Stimulated activated naive CD8-positive, alpha-beta T cell treated with anti-CD3 and anti-CD28 coated beads, Interleukin-15, Interleukin-2, amounts not matched to agents 100 ng/mL and 50 ng/mL, for 24 hours (primary cell): ENCODE measurements at regions not wholly inside any gene's neighbourhood (a gene's known extent, or its start where the extent isn't known, plus 50 kb on each side); places are given as distances from the start of the nearest gene placed in this dataset.

ENCODE experiments used
- H3K27ac Mint-ChIP-seq: one replicate; pipeline ENCODE4 v1.8.0; 2021; ENCODE audit warnings: mild to moderate bottlenecking, mixed read lengths
- H3K27me3 Mint-ChIP-seq: one replicate; pipeline ENCODE4 v1.8.0; 2021; ENCODE audit warnings: mixed read lengths
- H3K36me3 Mint-ChIP-seq: one replicate; pipeline ENCODE4 v1.8.0; 2021; ENCODE audit warnings: low read depth, mixed read lengths
- H3K4me1 Mint-ChIP-seq: one replicate; pipeline ENCODE4 v1.8.0; 2021; ENCODE audit warnings: low read depth, mixed read lengths
- H3K4me3 Mint-ChIP-seq: one replicate; pipeline ENCODE4 v1.8.0; 2021; ENCODE audit warnings: mild to moderate bottlenecking, mixed read lengths
- H3K9me3 Mint-ChIP-seq: one replicate; pipeline ENCODE4 v1.8.0; 2021; ENCODE audit warnings: mixed read lengths

- Mint-ChIP-seq H3K4me3 (no peak overlapping the region), H3K36me3 (no peaks in the 10 kb centered on the region), H3K4me1 (no peaks in the 10 kb centered on the region), H3K27me3 (no peaks in the 10 kb centered on the region), H3K27ac (no peak overlapping the region), H3K9me3 (no peaks in the 10 kb centered on the region)
These were observed 131.3 kb upstream of the CPSF6 start for GRCh38 chr12:69108037-69108436.

- Mint-ChIP-seq H3K27me3 (no peaks in the 10 kb centered on the region), H3K9me3 (no peaks in the 10 kb centered on the region), H3K36me3 (no peaks in the 10 kb centered on the region), H3K27ac (no peak overlapping the region), H3K4me1 (no peaks in the 10 kb centered on the region), H3K4me3 (no peak overlapping the region)
These were observed 126.8 kb upstream of the CPSF6 start for GRCh38 chr12:69112616-69113015.

- H3K4me3 Mint-ChIP-seq: no peak overlapping the region
- no peaks in the 10 kb centered on the region for H3K36me3 Mint-ChIP-seq
- H3K4me1 Mint-ChIP-seq: no peaks in the 10 kb centered on the region
- no peak overlapping the region for H3K27ac Mint-ChIP-seq
- no peaks in the 10 kb centered on the region for H3K27me3 Mint-ChIP-seq
- H3K9me3 Mint-ChIP-seq: no peaks in the 10 kb centered on the region
These were observed 124.3 kb upstream of the CPSF6 start for GRCh38 chr12:69115099-69115498.

- Mint-ChIP-seq H3K9me3 (no peaks in the 10 kb centered on the region), H3K27ac (no peak overlapping the region), H3K27me3 (no peaks in the 10 kb centered on the region), H3K36me3 (no peaks in the 10 kb centered on the region), H3K4me3 (no peak overlapping the region), H3K4me1 (no peaks in the 10 kb centered on the region)
These were observed 123.4 kb upstream of the CPSF6 start for GRCh38 chr12:69115951-69116350.

- Mint-ChIP-seq H3K27ac (no peak overlapping the region), H3K4me1 (no peaks in the 10 kb centered on the region), H3K36me3 (no peaks in the 10 kb centered on the region), H3K9me3 (no peaks in the 10 kb centered on the region), H3K27me3 (peaks cover 4% of the 10 kb centered on the region), H3K4me3 (no peak overlapping the region)
These were observed 121.7 kb upstream of the CPSF6 start for GRCh38 chr12:69117566-69118266.

- Mint-ChIP-seq H3K27ac (no peak overlapping the region), H3K4me3 (no peak overlapping the region), H3K27me3 (peaks cover 5% of the 10 kb centered on the region), H3K36me3 (no peaks in the 10 kb centered on the region), H3K4me1 (no peaks in the 10 kb centered on the region), H3K9me3 (no peaks in the 10 kb centered on the region)
These were observed 120.9 kb upstream of the CPSF6 start for GRCh38 chr12:69118516-69118915.

GRCh38 chr12:69119770-69120169, 119.6 kb upstream of the CPSF6 start:
- H3K4me1 Mint-ChIP-seq: no peaks in the 10 kb centered on the region
- no peak overlapping the region for H3K27ac Mint-ChIP-seq
- peaks cover 5% of the 10 kb centered on the region for H3K27me3 Mint-ChIP-seq
- no peaks in the 10 kb centered on the region for H3K9me3 Mint-ChIP-seq
- H3K4me3 Mint-ChIP-seq: no peak overlapping the region
- H3K36me3 Mint-ChIP-seq: no peaks in the 10 kb centered on the region

- no peak overlapping the region for H3K4me3 Mint-ChIP-seq
- no peaks in the 10 kb centered on the region for H3K9me3 Mint-ChIP-seq
- no peaks in the 10 kb centered on the region for H3K4me1 Mint-ChIP-seq
- H3K27me3 Mint-ChIP-seq: peaks cover 8% of the 10 kb centered on the region
- H3K36me3 Mint-ChIP-seq: no peaks in the 10 kb centered on the region
- H3K27ac Mint-ChIP-seq: no peak overlapping the region
These were observed 119.0 kb upstream of the CPSF6 start for GRCh38 chr12:69120354-69120753.

- no peaks in the 10 kb centered on the region for H3K36me3 Mint-ChIP-seq
- H3K27me3 Mint-ChIP-seq: peaks cover 9% of the 10 kb centered on the region
- no peaks in the 10 kb centered on the region for H3K4me1 Mint-ChIP-seq
- no peak overlapping the region for H3K27ac Mint-ChIP-seq
- H3K9me3 Mint-ChIP-seq: no peaks in the 10 kb centered on the region
- H3K4me3 Mint-ChIP-seq: no peak overlapping the region
These were observed 116.1 kb upstream of the CPSF6 start for GRCh38 chr12:69123311-69123710.

GRCh38 chr12:69123919-69124638, 115.3 kb upstream of the CPSF6 start:
- Mint-ChIP-seq H3K4me3 (no peak overlapping the region), H3K27me3 (peaks cover 9% of the 10 kb centered on the region), H3K4me1 (no peaks in the 10 kb centered on the region), H3K27ac (no peak overlapping the region), H3K36me3 (no peaks in the 10 kb centered on the region), H3K9me3 (no peaks in the 10 kb centered on the region)

GRCh38 chr12:69129017-69129416, 110.4 kb upstream of the CPSF6 start:
- Mint-ChIP-seq H3K27me3 (peaks cover 14% of the 10 kb centered on the region), H3K4me1 (no peaks in the 10 kb centered on the region), H3K9me3 (no peaks in the 10 kb centered on the region), H3K4me3 (no peak overlapping the region), H3K36me3 (no peaks in the 10 kb centered on the region), H3K27ac (no peak overlapping the region)

GRCh38 chr12:69129564-69129963, 109.8 kb upstream of the CPSF6 start:
- no peak overlapping the region for H3K27ac Mint-ChIP-seq
- peaks cover 17% of the 10 kb centered on the region for H3K27me3 Mint-ChIP-seq
- H3K36me3 Mint-ChIP-seq: no peaks in the 10 kb centered on the region
- H3K4me1 Mint-ChIP-seq: no peaks in the 10 kb centered on the region
- no peak overlapping the region for H3K4me3 Mint-ChIP-seq
- no peaks in the 10 kb centered on the region for H3K9me3 Mint-ChIP-seq

GRCh38 chr12:69130064-69130463, 109.3 kb upstream of the CPSF6 start:
- Mint-ChIP-seq H3K36me3 (no peaks in the 10 kb centered on the region), H3K4me3 (no peak overlapping the region), H3K9me3 (no peaks in the 10 kb centered on the region), H3K27me3 (peaks cover 21% of the 10 kb centered on the region), H3K4me1 (no peaks in the 10 kb centered on the region), H3K27ac (no peak overlapping the region)

GRCh38 chr12:69131077-69131476, 108.3 kb upstream of the CPSF6 start:
- Mint-ChIP-seq H3K4me3 (no peak overlapping the region), H3K4me1 (no peaks in the 10 kb centered on the region), H3K27me3 (peaks cover 24% of the 10 kb centered on the region), H3K27ac (no peak overlapping the region), H3K9me3 (no peaks in the 10 kb centered on the region), H3K36me3 (no peaks in the 10 kb centered on the region)

- Mint-ChIP-seq H3K36me3 (no peaks in the 10 kb centered on the region), H3K4me3 (no peak overlapping the region)
These were observed 102.3 kb upstream of the CPSF6 start for GRCh38 chr12:69136931-69137613.

More at GRCh38 chr12:69136931-69137613, 102.3 kb upstream of the CPSF6 start:
- H3K9me3 Mint-ChIP-seq: peaks cover 16% of the 10 kb centered on the region
- no peak overlapping the region for H3K27ac Mint-ChIP-seq
- peaks cover 41% of the 10 kb centered on the region for H3K27me3 Mint-ChIP-seq
- H3K4me1 Mint-ChIP-seq: no peaks in the 10 kb centered on the region
